Jurkat, Clone E6-1 (cell line): ENCODE measurements at regions not wholly inside any gene's neighbourhood (a gene's known extent, or its start where the extent isn't known, plus 50 kb on each side); places are given as distances from the start of the nearest gene placed in this dataset.
"Not testable (repeated sequence)": the region's sequence is repeated elsewhere in the genome, so short reads cannot be mapped to it uniquely, and the experiment has no call there.

ENCODE experiments used
- DNase-seq: peaks from one replicate; pipeline ENCODE4 v3.0.0-alpha.2; 2011; ENCODE audit warnings: low read depth, low spot score
- H3K4me3 ChIP-seq: 2 replicates; pipeline ENCODE4 v1.5.1; 2011; ENCODE audit warnings: mild to moderate bottlenecking, low read length, control low read depth, moderate library complexity

DNA sequence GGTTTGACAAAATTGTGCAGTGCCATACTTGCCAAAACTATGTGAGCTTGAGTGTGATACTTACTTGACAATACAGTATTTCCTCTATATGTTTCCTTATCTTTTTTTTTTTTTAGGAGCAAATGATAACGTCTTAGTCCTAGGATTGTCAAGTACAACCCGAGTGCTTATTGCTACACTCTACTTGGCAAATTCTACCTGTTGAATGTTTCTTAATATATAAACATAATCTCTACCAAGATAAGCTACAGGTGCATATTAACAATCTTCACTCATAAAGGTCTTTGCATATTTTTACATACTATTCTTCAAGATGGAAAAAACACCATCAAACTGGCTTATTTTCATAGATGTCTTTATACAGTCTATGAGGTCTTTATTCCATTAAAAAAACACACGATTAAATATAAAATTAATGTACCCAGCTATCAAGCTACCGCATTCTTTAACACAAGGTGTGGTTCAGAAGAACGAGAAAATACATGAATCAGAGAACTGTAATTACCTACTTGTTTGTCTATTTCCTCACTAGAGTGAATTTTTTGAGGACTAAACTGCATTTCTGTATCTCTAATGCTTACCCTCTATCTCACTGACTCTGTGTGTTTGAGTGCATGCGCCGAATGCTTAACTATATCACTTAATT lies 76.1 kb upstream of the PDSS1 start:
- H3K4me3 ChIP-seq: no peak overlapping the region
- DNase-seq: no peak

DNA sequence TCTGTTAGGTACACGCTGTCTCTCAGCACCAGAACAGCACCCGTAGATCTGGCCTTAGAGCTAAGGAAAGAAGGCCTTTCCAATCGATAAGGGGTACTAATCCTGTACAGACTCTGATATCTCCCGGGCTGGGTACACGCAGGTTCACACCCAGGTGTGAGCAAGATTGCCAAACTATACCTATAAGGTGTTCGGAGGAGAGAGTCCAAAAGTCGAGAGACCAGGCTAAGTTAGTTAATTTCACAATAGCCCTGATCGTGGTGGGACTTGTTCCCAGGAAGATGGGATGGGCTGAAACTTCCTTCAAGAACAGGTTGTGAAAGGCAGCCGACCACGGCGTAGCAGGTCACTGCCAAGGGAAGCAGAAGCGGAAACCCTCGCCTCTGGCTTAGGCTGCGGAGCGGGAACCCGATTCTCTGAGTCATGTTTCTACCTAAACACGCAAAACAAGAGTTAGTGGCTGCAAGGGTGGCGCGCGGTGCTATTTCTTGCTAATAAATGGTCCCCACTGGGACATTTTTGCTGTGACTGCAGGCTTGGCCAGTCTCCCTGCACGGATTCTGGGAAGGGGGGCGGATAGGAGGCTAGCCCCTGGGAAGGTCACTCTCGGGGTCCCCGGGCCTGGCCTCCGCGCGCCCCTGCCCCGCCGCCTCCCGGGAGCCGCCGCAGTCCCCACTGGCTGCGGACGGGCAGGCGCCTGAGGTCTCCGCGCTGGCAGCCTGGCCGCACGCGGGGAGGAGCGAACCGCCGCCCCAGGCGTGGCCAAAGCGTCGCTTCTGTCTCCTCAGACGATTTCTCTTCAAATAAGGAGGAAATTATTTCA lies 75.4 kb upstream of the PDSS1 start:
- no peak overlapping the region for H3K4me3 ChIP-seq
- DNase-seq: no peak

DNA sequence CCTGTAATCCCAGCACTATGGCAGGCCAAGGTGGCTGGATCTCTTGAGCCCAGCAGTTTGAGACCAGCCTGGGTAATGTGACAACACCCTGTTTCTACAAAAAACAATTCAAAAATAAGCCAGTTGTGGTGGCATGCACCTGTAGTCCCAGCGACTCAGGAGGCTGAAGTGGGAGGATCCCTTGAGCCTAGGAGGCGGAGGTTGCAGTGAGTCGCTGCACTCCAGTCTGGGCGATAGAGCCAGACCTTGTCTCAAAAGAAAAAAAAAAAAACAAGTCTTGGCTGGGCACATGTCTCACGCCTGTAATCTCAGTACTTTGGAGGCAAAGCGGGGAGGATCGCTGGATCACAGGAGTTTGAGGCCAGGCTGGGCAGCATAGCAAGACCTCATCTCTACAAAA lies 74.6 kb upstream of the PDSS1 start:
- no peak for DNase-seq
- H3K4me3 ChIP-seq: no peak overlapping the region

DNA sequence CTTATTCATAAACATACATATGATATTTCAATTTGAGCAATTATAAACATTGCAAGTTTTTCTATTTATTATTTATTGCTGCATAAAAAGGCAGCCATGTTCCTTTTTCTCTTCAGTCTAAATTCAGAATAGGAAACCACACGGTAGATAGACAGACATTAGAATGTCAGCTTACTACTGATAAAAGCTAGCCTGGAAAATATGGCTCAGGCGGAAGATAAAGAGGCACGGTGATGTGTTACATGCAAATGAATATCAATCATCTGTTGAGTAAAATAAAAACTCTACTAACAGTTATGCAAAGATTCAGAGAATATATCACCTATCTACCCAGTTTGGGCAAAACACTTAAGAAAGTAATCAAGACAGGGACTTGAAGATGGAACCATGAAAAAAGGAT lies 73.5 kb upstream of the PDSS1 start:
- no peak for DNase-seq
- no peak overlapping the region for H3K4me3 ChIP-seq

DNA sequence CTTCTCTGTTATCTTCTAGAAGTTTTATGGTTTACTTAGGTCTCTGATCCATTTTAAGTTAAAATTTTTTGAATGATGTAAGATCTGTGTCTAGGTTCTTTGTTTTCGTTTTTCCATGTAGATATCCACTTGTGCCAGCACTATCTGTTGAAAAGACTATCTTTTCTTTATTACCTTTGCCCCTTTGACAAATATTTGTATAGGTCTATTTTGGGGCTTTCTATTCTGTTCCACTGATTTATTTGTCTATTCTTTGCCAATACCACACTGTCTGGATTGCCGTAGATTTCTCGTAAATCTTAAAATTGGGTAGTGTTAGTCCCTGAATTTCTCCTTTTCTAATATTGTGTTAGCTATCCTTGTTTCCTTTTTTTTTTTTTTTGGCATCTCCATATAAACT lies 71.4 kb upstream of the PDSS1 start:
- no peak for DNase-seq
- no peak overlapping the region for H3K4me3 ChIP-seq

DNA sequence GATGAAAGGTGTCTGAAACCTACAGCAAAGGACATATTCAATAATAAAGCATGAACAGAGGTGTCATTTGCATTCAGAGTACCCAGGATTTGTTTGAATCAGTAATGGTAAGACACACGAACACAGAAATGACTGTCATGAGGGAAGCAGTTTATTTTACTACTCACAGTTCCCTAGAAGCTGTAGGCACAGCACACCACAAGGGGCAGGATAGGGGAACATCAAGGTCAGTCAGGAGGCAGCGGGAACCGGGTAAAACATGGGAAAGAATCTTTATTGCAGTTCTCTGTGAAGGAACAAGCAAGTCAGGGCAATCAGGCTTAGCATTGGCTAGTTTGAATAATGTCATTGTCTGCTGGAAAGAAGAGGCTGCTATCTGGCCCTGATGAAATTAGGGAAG lies 70.2 kb upstream of the PDSS1 start:
- no peak for DNase-seq
- H3K4me3 ChIP-seq: no peak overlapping the region

DNA sequence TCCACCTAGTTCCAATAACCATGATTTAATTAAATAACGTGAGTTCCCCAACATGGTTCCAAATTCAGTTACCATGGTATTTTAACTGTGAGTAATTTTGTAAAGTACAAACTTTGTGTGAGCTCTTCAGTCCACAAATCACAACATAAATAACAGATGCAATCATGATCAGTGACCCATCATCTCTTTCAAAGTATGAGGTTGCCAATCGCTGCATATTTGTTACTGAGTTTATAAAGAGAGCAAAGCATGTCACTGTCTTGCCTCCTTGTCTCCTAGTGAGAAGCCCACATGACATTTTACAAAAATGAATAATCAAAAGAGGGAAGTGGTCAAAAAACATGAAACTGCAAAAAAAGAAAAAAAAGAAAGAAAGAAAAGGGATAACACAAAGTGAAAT lies 69.1 kb upstream of the PDSS1 start:
- DNase-seq: no peak
- H3K4me3 ChIP-seq: no peak overlapping the region

DNA sequence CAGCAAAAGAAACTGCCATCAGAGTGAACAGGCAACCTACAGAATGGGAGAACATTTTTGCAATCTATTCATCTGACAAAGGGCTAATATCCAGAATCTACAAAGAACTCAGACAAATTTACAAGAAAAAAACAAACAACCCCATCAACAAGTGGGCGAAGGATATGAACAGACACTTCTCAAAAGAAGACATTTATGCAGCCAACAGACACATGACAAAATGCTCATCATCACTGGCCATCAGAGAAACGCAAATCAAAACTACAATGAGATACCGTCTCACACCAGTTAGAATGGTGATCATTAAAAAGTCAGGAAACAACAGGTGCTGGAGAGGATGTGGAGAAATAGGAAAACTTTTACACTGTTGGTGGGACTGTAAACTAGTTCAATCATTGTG lies 65.3 kb upstream of the PDSS1 start:
- not testable (repeated sequence) for DNase-seq

DNA sequence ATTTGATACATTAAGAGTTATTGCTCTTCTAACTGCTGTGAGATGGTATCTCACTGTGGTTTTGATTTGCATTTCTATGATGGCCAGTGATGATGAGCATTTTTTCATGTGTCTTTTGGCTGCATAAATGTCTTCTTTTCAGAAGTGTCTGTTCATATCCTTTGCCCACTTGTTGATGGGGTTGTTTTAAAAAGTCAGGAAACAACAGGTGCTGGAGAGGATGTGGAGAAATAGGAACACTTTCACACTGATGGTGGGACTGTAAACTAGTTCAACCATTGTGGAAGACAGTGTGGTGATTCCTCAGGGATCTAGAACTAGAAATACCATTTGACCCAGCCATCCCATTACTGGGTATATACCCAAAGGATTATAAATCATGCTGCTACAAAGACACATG lies 63.4 kb upstream of the PDSS1 start:
- not testable (repeated sequence) for H3K4me3 ChIP-seq, DNase-seq

More for the DNA sequence above, 65.3 kb upstream of the PDSS1 start:
- not testable (repeated sequence) for H3K4me3 ChIP-seq

DNA sequence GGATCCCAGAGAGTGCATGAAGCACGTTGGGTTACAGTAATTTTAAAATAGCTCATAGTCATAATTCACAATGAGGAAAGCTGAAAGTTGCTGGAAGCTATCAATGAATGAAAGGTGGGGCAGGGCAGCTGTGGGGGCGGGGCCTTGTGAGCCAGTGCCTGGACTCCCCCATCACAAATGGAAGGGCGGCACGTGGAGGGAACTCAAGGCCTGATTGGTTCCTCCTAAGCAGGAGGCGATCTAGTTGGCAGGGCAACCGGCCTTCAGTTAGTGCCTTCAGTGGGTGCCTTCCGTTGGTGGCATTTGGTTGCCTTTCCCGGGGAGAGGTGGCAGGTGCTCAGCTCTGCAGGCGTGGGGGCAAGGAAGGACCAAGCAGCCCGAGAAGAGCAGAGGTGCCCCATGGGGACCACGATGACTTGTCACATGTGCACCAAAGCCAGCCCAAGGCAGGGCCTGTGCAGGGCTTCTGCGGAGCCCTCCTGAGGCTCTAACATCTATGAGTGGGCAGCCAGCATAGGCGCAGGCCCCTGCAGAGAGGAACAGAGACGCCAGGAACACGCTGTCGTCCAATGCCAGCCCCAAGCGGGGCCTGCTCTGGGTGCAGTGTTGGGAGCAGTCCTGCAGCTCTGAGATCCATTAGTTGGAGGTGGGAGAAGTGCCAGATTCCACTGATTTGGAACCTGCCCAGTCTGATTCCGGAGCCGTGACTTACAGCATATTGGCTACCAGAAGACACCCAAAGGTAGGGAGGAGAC lies 59.8 kb upstream of the PDSS1 start:
- no peak overlapping the region for H3K4me3 ChIP-seq
- DNase-seq: no peak

DNA sequence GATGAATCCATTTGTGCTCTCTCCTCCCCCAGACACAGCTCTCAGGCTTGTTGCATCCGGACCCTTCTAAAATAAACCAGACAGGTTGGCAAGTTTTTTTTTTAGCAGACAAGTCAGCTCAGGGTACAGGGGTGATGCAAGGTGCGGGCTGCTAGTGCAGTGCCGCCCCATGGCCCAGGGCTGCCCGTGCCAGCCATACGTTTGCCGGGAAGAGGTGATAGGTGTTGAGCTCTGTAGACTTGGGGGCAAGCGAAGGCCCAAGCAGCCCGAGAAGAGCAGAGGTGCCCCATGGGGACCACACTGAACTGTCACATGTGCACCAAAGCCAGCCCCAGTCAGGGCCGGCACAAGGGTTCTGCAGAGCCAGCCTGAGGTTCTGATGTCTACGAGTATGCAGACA lies 57.1 kb upstream of the PDSS1 start:
- no peak for DNase-seq
- no peak overlapping the region for H3K4me3 ChIP-seq

DNA sequence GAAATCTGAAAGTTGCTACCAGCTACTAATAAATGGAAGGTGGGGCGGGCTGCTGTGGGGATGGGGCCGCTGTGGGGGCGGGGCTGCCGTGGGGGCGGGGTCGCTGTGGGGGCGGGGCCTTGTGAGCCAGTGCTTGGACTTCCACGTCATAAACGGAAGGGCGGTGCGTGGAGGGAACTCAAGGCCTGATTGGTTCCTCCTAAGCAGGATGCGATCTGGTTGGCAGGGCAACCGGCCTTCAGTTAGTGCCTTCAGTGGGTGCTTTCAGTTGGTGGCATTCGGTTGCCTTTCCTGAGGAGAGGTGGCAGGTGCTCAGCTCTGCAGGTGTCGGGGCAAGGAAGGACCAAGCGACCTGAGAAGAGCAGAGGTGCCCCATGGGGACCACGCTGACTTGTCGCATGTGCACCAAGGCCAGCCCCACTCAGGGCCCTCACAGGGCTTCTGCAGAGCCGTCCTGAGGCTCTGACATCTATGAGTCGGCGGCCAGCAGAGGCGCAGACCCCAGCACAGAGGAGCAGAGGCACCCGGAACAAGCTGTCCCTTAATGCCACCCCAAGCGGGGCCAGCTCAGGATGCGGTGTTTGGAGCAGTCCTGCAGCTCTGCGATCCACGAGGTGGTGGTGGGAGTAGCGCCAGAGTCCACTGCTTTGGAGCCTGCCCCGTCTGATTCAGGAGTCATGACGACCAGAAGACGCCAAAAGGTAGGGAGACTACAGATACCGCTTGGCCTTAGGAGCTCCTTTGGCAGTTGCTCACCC lies 54.4 kb upstream of the PDSS1 start:
- peak; percentile 14 for DNase-seq
- no peak overlapping the region for H3K4me3 ChIP-seq

DNA sequence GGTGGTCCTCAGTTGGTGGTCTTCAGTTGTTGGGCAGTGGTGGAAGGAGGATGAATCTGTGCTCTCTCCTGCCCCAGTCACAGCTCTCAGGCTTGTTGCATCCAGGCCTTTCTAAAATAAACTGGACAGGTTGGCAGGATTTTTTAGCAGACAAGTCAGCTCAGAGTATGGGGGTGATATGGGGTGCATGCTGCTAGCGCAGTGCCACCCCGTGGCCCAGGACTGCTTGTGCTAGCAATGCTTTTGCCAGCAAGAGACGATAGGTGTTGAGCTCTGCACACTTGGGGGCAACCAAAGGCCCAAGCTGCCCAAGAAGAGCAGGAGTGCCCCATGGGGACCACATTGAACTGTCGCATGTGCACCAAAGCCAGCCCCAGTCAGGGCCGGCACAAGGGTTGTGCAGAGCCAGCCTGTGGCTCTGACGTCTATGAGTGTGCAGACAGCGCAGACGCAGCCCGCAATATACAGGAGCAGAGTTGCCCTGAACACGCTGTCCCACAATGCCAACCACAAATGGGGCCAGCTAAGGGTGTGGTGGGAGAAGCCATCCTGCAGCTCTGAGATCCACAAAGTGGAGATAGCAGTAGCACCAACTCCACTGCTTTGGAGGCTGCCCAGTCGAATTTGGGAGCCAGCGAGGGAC lies 49.8 kb upstream of the PDSS1 start:
- H3K4me3 ChIP-seq: no peak overlapping the region
- DNase-seq: no peak
